ENCODE measurements at regions not wholly inside any gene's neighbourhood (a gene's known extent, or its start where the extent isn't known, plus 50 kb on each side); places are given as distances from the start of the nearest gene placed in this dataset.
"Not testable (repeated sequence)": the region's sequence is repeated elsewhere in the genome, so short reads cannot be mapped to it uniquely, and the experiment has no call there.

- not testable (repeated sequence) for TF ChIP-seq OSR2 (tag by site-specific recombination; IDR thresholded peaks at IDR 0.05); CTCF (tag by site-specific recombination; IDR thresholded peaks at IDR 0.05); ZSCAN30 (tag by site-specific recombination; IDR thresholded peaks at IDR 0.05); TCF7L2 (IDR thresholded peaks at IDR 0.05; ENCODE audit: borderline replicate concordance, low read depth, low read length); BCL11A (tag by site-specific recombination; IDR thresholded peaks at IDR 0.05; ENCODE audit: low read depth); ZNF274 (IDR thresholded peaks at IDR 0.05; ENCODE audit: low read length); ZNF274 (tag by site-specific recombination; IDR thresholded peaks at IDR 0.05; ENCODE audit: borderline replicate concordance); SALL2 (tag by site-specific recombination; IDR thresholded peaks at IDR 0.05; ENCODE audit: borderline replicate concordance)
Observed at GRCh38 chr7:68082066-68082960, 1085.7 kb downstream of the TYW1 start.

Measured in HEK293 (cell line).